ENCODE measurements at regions not wholly inside any gene's neighbourhood (a gene's known extent, or its start where the extent isn't known, plus 50 kb on each side); places are given as distances from the start of the nearest gene placed in this dataset.

DNA sequence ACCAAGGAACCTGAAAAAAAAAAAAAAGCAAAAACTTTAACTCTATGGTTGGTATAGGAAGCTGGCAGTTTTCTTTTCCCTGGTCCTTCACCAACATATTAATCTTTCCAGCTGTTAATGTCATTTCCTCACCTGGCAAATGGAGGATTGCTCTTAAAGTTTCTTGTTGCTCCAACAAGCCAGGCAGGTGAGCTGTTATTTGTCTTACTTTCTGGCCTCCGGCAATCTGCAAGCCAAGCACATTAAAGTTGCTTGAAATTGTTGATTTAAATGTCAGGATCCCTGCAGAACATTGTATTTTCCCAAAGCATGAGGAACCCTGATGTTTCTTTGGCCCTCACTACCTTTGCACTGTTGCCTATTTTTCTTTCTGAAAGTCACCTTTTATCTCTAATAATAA lies 664.9 kb downstream of the METTL4 start:
- TF ChIP-seq, protein P1, sequence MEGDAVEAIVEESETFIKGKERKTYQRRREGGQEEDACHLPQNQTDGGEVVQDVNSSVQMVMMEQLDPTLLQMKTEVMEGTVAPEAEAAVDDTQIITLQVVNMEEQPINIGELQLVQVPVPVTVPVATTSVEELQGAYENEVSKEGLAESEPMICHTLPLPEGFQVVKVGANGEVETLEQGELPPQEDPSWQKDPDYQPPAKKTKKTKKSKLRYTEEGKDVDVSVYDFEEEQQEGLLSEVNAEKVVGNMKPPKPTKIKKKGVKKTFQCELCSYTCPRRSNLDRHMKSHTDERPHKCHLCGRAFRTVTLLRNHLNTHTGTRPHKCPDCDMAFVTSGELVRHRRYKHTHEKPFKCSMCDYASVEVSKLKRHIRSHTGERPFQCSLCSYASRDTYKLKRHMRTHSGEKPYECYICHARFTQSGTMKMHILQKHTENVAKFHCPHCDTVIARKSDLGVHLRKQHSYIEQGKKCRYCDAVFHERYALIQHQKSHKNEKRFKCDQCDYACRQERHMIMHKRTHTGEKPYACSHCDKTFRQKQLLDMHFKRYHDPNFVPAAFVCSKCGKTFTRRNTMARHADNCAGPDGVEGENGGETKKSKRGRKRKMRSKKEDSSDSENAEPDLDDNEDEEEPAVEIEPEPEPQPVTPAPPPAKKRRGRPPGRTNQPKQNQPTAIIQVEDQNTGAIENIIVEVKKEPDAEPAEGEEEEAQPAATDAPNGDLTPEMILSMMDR (IDR thresholded peaks at IDR 0.05; ENCODE audit: low read length): no peak
- no peak for TF ChIP-seq EZH2 (optimal IDR thresholded peaks at IDR 0.05; ENCODE audit: low read depth, low read length)
